Activated CD4-positive, alpha-beta T cell treated with anti-CD3 and anti-CD28 coated beads, Interleukin-2, amount 10 ng/mL, durations not matched to agents 7 days and 5 days (primary cell): ENCODE measurements at regions not wholly inside any gene's neighbourhood (a gene's known extent, or its start where the extent isn't known, plus 50 kb on each side); places are given as distances from the start of the nearest gene placed in this dataset.
"Not testable (repeated sequence)": the region's sequence is repeated elsewhere in the genome, so short reads cannot be mapped to it uniquely, and the experiment has no call there.

Source experiments
- CTCF ChIA-PET: fragments of 350-600 bp; sonication (Branson Sonifier 250); formaldehyde crosslinking; loops from one replicate; lab custom pipeline; 2021; ENCODE audit warnings: antibody characterized with exemption; lab: Charles Lee
- POLR2A ChIA-PET: fragments of 350-600 bp; sonication (Branson Sonifier 250); formaldehyde crosslinking; loops from one replicate; lab custom pipeline; 2021; ENCODE audit warnings: antibody characterized with exemption; lab: Charles Lee
- DNase-seq: peaks from one replicate; pipeline ENCODE4 v3.0.0-alpha.2; 2020
- H3K27ac Mint-ChIP-seq: one replicate; pipeline ENCODE4 v1.8.0; 2021; ENCODE audit warnings: mild to moderate bottlenecking, moderate library complexity, mixed read lengths
- H3K27me3 Mint-ChIP-seq: one replicate; pipeline ENCODE4 v1.8.0; 2021; ENCODE audit warnings: mixed read lengths
- H3K36me3 Mint-ChIP-seq: one replicate; pipeline ENCODE4 v1.8.0; 2021; ENCODE audit warnings: low read depth, mixed read lengths
- H3K4me1 Mint-ChIP-seq: one replicate; pipeline ENCODE4 v1.8.0; 2021; ENCODE audit warnings: mixed read lengths
- H3K4me3 Mint-ChIP-seq: one replicate; pipeline ENCODE4 v1.8.0; 2021; ENCODE audit warnings: mild to moderate bottlenecking, moderate library complexity, mixed read lengths
- H3K9me3 Mint-ChIP-seq: one replicate; pipeline ENCODE4 v1.8.0; 2021; ENCODE audit warnings: mixed read lengths

DNA sequence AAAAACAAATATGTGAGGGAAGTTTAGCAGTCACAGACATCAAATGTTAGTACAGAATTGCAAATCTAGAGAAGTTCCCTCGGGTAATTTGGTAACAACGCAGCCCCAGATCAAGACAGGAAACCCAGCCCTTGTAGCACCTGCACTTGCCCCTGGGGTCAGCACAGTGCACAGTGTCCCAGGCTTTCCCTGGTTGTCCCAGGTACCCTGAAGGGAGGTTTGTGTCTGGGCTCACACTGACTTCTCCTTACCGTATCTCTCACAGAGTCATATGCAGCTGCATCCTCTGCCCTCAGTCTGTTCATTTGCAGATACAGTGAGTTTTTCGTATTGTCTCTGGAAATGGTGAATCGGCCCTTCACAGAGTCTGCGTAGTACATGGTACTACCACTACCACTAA is 528.9 kb downstream of the TMEM121 start:
- no peak for DNase-seq
- Mint-ChIP-seq H3K4me3 (no peak overlapping the region), H3K27ac (no peak overlapping the region), H3K4me1 (peaks cover 9% of the 10 kb centered on the region), H3K36me3 (no peaks in the 10 kb centered on the region), H3K27me3 (peaks cover 27% of the 10 kb centered on the region), H3K9me3 (no peaks in the 10 kb centered on the region)
- ChIA-PET CTCF (interaction anchor here (0.5 to 1.2 kb wide), 3 partner anchors 18 to 414 kb away, joined by 3 read pairs; no protein-coding TSS in a partner anchor), POLR2A (no interaction called here)

DNA sequence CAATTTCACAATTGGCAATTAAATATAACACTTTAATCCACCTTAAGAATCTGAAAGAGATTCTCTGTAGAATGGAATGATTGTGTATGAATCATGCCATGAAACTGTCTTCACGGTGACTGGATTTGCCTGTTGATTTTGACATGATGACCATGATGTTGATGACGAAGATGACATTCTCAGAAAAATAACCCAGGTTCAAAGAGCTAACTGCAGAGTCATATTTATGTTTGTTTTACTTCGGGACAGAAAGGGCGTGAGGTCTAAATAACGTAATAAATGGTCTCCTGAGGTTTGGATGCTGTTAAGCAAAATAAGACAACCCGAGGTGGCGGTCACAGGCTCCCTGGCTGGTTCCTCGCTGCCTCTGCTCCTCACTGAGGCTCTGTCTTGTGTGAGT is 532.0 kb downstream of the TMEM121 start:
- Mint-ChIP-seq H3K9me3 (no peaks in the 10 kb centered on the region), H3K36me3 (no peaks in the 10 kb centered on the region), H3K4me1 (peaks cover 23% of the 10 kb centered on the region), H3K27ac (no peak overlapping the region), H3K4me3 (no peak overlapping the region), H3K27me3 (peaks cover 33% of the 10 kb centered on the region)
- no peak for DNase-seq
- ChIA-PET POLR2A (no interaction called here), CTCF (interaction anchor here (0.7 to 1.5 kb wide), 5 partner anchors 46 to 359 kb away, joined by 3 to 4 read pairs (median 3); no protein-coding TSS in a partner anchor)

DNA sequence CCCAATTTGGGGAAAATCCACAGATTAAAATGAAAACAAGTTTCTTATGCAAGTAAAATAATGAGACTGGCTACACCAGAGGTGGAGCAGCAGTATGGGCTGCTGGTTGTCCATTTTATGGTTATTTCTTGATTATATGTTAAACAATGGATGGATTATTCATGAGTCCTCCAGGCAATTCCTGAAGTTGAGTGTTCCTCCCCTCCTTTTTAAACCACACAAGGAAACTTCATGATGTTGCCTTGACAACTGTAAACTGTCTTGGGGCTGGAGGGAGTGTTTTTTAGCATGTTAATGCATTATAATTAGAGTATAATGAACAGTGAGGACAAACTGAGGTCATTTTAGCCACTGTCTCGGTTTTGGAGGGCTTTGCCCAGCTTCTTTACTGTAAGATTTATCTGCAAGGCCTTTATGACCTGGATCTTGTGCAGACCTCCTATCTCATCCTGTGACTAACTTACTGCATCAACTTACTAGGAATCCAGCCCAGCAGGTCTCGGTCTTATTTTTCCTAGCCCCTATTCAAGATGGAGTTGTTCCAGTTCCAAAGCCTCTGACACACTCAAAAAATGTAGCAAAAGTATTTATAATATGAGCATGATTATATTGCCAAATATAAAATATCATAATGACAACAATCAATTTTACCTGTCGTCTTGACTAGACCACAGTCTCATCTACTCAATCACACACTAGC is 534.0 kb downstream of the TMEM121 start:
- peaks cover 14% of the 10 kb centered on the region for H3K4me1 Mint-ChIP-seq
- DNase-seq, result no peak
- H3K27ac Mint-ChIP-seq, result no peak overlapping the region
- no peaks in the 10 kb centered on the region for H3K9me3 Mint-ChIP-seq
- no peak overlapping the region for H3K4me3 Mint-ChIP-seq
- peaks cover 44% of the 10 kb centered on the region for H3K27me3 Mint-ChIP-seq
- no peaks in the 10 kb centered on the region for H3K36me3 Mint-ChIP-seq
- POLR2A ChIA-PET, result interaction anchor here (0.6 kb wide), 1 partner anchor 480 kb away, joined by 6 read pairs; no protein-coding TSS in a partner anchor
- CTCF ChIA-PET, result interaction anchor here (0.5 to 1.7 kb wide), 4 partner anchors 40 to 135 kb away, joined by 3 to 4 read pairs (median 3); no protein-coding TSS in a partner anchor

DNA sequence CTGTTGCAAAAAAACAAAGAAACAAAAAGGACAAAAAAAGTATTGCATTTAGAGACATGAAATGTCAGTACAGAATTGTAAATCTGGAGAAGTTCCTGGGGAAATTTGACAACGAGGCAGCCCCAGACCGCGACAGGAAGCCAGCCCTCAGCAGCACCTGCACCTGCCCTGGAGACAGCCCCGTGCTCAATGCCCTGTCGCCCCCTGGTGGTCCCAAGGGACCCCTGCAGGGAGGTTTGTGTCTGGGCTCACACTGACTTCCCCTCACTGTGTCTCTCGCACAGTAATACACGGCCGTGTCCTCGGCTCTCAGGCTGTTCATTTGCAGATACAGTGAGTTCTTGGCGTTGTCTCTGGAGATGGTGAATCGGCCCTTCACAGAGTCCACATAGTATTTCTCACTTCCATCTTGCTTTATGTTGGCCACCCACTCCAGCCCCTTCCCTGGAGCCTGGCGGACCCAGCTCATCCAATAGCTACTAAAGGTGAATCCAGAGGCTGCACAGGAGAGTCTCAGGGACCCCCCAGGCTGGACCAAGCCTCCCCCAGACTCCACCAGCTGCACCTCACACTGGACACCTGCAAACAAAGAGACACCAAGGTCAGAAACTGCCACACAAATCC is 535.6 kb downstream of the TMEM121 start:
- peak; percentile 89 for DNase-seq
- POLR2A ChIA-PET, H3K9me3 Mint-ChIP-seq, H3K36me3 Mint-ChIP-seq, H3K27ac Mint-ChIP-seq, H3K4me3 Mint-ChIP-seq: not testable (repeated sequence)
- CTCF ChIA-PET, result interaction anchor here (0.7 to 2.1 kb wide), 10 partner anchors 10 to 703 kb away, joined by 3 to 7 read pairs (median 4); no protein-coding TSS in a partner anchor
- Mint-ChIP-seq H3K4me1 (peaks cover 14% of the 10 kb centered on the region), H3K27me3 (peaks cover 53% of the 10 kb centered on the region)

DNA sequence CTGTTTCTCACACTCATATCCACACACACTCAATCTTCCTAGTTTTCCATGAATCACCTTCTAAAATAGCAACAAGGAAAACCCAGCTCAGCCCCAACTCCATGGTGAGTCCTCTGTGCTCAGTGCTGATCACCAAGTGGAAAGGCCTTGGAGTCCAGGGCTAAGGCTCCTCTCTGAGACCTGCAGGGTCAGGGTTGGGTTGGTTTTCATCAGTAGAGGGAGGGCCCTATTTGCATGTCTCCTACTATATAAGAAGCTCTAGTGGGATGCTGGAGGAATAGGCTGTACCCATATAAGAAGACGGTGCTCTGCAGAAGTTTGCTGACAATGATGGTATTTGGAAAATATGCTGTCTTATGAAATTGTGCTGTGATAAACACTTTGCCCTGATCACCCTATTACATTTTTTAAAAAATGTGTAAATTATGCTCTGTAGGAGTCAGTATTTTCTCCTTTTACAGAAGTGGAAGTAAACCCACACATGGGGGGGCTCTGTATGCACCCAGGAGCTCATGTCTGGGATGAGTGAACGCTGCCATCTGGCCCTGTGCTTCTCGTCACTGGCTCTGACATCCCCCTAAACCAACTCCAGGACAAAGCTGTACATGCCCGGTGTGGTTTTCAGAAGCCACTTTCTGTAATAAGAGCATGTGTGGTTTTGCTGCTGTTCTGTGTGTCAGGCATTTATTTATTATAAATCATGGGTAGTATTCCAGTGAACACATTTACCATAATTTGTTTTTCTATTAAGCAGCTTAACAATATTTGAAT is 536.3 kb downstream of the TMEM121 start:
- ChIA-PET CTCF (interaction anchor here (0.7 to 2.1 kb wide), 10 partner anchors 10 to 702 kb away, joined by 3 to 7 read pairs (median 4); no protein-coding TSS in a partner anchor), POLR2A (no interaction called here)
- Mint-ChIP-seq H3K27ac (no peak overlapping the region), H3K4me3 (peak overlapping the region; percentile 7), H3K27me3 (peaks cover 49% of the 10 kb centered on the region), H3K36me3 (no peaks in the 10 kb centered on the region), H3K4me1 (peaks cover 14% of the 10 kb centered on the region), H3K9me3 (no peaks in the 10 kb centered on the region)
- no peak for DNase-seq

DNA sequence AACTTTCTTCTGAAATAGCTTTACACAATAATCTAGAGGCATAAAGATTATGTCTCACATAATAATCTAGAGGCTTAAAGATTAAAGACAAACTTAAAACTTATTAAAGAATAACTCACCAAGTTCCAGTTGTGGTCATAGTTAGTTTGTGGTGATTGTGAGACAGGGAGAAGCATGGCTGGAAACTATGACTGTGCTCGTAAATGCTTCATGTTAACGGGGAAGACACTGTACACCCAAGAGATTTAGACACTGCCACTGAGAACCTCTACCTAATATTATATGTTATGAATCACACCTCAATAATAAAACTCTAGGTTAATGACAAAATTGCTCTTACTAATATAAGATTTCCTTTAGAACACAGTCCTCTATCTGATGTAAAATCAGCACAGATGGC is 541.6 kb downstream of the TMEM121 start:
- Mint-ChIP-seq H3K27me3 (peaks cover 34% of the 10 kb centered on the region), H3K27ac (no peak overlapping the region), H3K36me3 (no peaks in the 10 kb centered on the region), H3K4me1 (peaks cover 11% of the 10 kb centered on the region), H3K4me3 (no peak overlapping the region), H3K9me3 (no peaks in the 10 kb centered on the region)
- POLR2A ChIA-PET, result no interaction called here
- CTCF ChIA-PET, result no interaction called here
- no peak for DNase-seq

DNA sequence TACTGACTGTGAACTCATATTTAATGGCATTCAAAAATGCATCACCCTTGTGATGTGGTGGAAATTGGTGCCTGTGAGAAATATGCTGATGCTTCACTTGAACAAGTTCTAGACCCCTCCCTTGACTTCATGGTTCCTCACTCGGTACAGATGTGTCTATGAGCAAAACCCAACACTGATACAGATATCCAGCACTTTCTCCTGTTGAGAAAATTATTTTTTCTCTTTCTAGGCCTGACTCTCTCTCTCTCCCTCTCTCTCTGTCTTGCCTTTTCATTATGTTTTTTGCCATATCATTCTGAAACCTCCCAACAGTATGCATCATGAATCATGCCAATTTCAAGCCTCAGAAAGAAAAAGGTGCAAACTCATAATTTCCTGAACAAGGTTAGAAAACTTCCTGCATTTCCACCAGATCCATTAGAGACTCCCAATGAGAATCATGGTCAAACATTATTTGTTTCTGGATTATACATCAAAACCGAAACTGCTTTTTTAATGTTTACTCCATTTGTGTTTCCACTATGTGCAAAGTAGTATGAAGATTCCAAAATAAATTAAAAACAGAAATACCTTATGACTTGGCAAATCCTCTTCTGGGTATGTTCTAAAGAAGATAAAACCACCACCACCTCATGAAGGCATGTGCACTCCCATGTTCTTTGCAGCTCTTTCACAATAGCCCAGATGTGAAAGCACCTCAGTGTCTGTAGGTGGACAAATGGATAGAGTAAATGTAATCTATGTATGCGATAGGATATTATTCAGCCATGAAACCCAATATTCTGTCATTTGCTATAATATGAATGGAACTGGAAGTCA is 543.6 kb downstream of the TMEM121 start:
- POLR2A ChIA-PET, result no interaction called here
- CTCF ChIA-PET, result no interaction called here
- Mint-ChIP-seq H3K27ac (no peak overlapping the region), H3K27me3 (peaks cover 26% of the 10 kb centered on the region), H3K4me1 (peaks cover 11% of the 10 kb centered on the region), H3K4me3 (no peak overlapping the region), H3K36me3 (no peaks in the 10 kb centered on the region), H3K9me3 (no peaks in the 10 kb centered on the region)
- DNase-seq, result no peak

DNA sequence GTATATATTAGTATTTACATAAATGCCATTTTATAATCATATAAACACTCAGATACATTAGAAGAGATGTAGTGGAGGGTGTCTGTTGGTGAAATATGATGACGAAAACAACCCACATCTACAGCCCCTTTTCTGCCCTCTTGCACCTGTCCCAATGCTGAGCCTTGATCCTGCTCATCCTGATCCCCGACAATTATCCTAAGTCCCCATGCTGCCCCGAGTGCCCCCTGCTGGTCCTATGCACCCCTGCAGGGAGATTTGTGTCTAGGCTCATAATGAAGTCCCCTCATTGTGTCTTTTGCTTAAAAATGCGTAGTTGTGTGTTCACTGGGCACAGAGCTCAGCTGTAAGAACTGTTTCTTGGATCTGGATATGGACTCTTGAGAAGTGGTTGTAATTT is 554.5 kb downstream of the TMEM121 start:
- no peak for DNase-seq
- POLR2A ChIA-PET, result no interaction called here
- no peak overlapping the region for H3K4me3 Mint-ChIP-seq
- no peaks in the 10 kb centered on the region for H3K4me1 Mint-ChIP-seq
- H3K27ac Mint-ChIP-seq, result no peak overlapping the region
- H3K36me3 Mint-ChIP-seq, result no peaks in the 10 kb centered on the region
- H3K27me3 Mint-ChIP-seq, result peaks cover 24% of the 10 kb centered on the region
- H3K9me3 Mint-ChIP-seq, result no peaks in the 10 kb centered on the region
- CTCF ChIA-PET, result no interaction called here

DNA sequence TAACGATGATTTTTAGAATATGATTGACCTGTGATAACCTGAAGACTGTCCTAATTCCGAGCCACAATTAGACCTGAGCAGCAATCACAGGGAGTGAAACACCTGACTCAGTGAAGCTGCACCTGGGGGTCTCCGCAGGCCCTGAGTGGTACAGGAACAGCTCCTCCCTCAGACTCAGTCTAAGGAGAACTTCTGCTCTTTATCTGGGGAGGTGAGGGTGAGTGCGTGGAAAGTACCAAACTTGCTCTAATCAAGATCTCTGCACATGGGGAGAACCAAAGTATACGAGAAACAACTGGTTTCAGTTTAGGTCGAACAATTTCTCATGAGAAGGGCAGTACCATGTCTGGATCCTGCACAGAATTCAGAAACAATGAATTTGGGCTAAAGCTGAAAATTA is 555.3 kb downstream of the TMEM121 start:
- POLR2A ChIA-PET, H3K36me3 Mint-ChIP-seq, H3K4me1 Mint-ChIP-seq, H3K9me3 Mint-ChIP-seq, H3K27ac Mint-ChIP-seq, H3K4me3 Mint-ChIP-seq, DNase-seq, CTCF ChIA-PET: not testable (repeated sequence)
- H3K27me3 Mint-ChIP-seq, result peaks cover 24% of the 10 kb centered on the region

DNA sequence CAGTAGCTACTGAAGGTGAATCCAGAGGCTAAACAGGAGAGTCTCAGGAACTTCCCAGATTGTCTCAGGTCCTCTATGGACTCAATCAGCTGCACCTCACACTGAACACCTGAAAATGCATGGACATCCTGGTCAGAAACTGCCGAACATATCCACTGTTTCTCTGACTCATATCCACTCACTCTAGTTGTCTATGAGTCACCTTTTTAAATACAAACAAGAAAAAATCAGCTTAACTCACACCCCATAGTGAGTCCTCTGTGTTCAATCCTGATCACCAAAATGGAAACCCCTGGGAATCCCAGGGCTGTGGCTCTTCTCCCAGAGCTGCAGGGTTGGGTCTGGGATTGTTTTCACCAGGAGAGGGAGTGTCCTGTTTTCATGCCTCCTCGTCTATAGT is 556.7 kb downstream of the TMEM121 start:
- DNase-seq, result no peak
- peaks cover 18% of the 10 kb centered on the region for H3K4me1 Mint-ChIP-seq
- ChIA-PET CTCF (no interaction called here), POLR2A (no interaction called here)
- no peaks in the 10 kb centered on the region for H3K9me3 Mint-ChIP-seq
- H3K4me3 Mint-ChIP-seq, result no peak overlapping the region
- no peak overlapping the region for H3K27ac Mint-ChIP-seq
- H3K27me3 Mint-ChIP-seq, result peaks cover 18% of the 10 kb centered on the region
- H3K36me3 Mint-ChIP-seq, result no peaks in the 10 kb centered on the region

DNA sequence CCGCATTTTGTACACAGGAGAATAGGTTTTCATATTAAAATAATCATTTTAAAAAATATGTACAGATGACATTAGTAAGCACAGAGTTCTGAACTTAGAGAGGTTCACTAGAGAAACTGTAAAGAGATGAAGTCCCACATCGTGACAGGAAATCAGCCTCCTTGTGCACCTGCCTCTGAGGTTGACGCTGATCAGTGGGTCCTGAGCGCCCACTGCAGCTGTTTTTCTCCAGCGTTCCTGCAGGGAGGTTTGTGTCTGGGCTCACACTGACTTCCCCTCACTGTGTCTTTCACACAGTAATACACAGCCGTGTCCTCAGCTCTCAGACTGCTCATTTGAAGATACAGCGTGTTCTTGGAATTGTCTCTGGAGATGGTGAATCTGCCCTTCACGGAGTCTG is 561.5 kb downstream of the TMEM121 start:
- Mint-ChIP-seq H3K36me3 (no peaks in the 10 kb centered on the region), H3K4me3 (no peak overlapping the region), H3K27me3 (no peaks in the 10 kb centered on the region), H3K4me1 (peaks cover 27% of the 10 kb centered on the region), H3K27ac (peak overlapping the region; percentile 19), H3K9me3 (no peaks in the 10 kb centered on the region)
- DNase-seq, result no peak
- CTCF ChIA-PET, result no interaction called here
- POLR2A ChIA-PET, result no interaction called here

DNA sequence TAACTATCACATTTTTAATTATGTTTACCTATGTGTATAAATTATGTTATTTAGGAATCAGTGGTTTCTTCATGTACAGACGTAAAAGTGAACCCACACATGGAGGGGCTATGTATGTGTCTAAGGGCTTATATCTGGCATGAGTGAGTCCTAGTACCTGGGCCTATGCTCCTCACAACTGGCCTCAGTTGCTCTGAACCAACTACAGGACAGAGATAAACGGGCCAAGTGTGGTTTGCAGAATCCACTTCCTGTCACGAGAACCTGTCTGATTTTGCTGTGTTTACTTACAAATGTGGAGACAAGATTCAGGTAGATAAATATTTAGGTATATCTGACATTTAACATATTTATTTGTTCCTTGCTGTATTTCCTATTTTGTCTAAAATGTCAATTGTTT is 562.5 kb downstream of the TMEM121 start:
- H3K36me3 Mint-ChIP-seq, H3K27ac Mint-ChIP-seq, H3K4me3 Mint-ChIP-seq, H3K27me3 Mint-ChIP-seq, CTCF ChIA-PET, DNase-seq, H3K9me3 Mint-ChIP-seq, POLR2A ChIA-PET: not testable (repeated sequence)
- H3K4me1 Mint-ChIP-seq, result peaks cover 27% of the 10 kb centered on the region
